Nephron (organoid): ENCODE measurements at regions not wholly inside any gene's neighbourhood (a gene's known extent, or its start where the extent isn't known, plus 50 kb on each side); places are given as distances from the start of the nearest gene placed in this dataset.

ENCODE experiments used
- H3K27ac Mint-ChIP-seq, 3 experiments: 2 replicates each; pipeline ENCODE4 v1.8.0; 2020; ENCODE audit warnings: mixed read lengths in 3 of 3, mild to moderate bottlenecking in 2 of 3, moderate library complexity in 1 of 3
- H3K27me3 Mint-ChIP-seq: 2 replicates; pipeline ENCODE4 v1.8.0; 2021; ENCODE audit warnings: low read depth, mild to moderate bottlenecking, moderate library complexity, mixed read lengths
- H3K36me3 Mint-ChIP-seq: 2 replicates; pipeline ENCODE4 v1.8.0; 2020; ENCODE audit warnings: low read depth, mixed read lengths
- H3K4me1 Mint-ChIP-seq: 2 replicates; pipeline ENCODE4 v1.8.0; 2020; ENCODE audit warnings: mixed read lengths
- H3K4me3 Mint-ChIP-seq, 3 experiments: 2 replicates each; pipeline ENCODE4 v1.8.0; 2020; ENCODE audit warnings: mild to moderate bottlenecking in 3 of 3, mixed read lengths in 3 of 3, moderate library complexity in 2 of 3
- H3K9me3 Mint-ChIP-seq: 2 replicates; pipeline ENCODE4 v1.8.0; 2020; ENCODE audit warnings: mixed read lengths
- TF ChIP-seq, protein P1 (sequence below), 3 experiments: fragments of 200-600 bp; sonication (generic); IDR thresholded peaks; one replicate each; pipeline ENCODE4 v1.5.0; 2021; ENCODE audit warnings: antibody characterized with exemption in 3 of 3; ENCODE audit not compliant: unreplicated experiment in 3 of 3

DNA sequence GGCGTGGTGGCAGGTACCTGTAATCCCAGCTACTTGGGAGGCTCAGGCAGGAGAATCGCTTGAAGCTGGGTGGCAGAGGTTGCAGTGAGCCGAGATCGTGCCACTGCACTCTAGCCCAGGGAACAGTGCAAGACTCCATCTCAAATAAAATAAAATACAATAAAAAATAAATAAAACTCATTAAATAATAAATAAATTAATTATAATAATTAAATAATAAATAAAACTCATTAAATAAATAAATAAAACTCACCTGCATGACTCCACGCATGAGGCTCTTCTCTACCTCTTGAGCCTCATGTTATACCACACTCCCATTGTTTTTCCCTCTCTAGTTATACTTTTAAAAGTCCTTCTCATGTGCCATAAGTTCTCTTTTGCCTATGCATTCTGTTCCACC lies 995.4 kb downstream of the MAT2B start:
- Mint-ChIP-seq H3K9me3 (no peaks in the 10 kb centered on the region), H3K4me3 (no peak overlapping the region), H3K36me3 (no peaks in the 10 kb centered on the region), H3K4me1 (peaks cover 8% of the 10 kb centered on the region), H3K27me3 (no peaks in the 10 kb centered on the region), H3K27ac (no peak overlapping the region)
- TF ChIP-seq, protein P1, sequence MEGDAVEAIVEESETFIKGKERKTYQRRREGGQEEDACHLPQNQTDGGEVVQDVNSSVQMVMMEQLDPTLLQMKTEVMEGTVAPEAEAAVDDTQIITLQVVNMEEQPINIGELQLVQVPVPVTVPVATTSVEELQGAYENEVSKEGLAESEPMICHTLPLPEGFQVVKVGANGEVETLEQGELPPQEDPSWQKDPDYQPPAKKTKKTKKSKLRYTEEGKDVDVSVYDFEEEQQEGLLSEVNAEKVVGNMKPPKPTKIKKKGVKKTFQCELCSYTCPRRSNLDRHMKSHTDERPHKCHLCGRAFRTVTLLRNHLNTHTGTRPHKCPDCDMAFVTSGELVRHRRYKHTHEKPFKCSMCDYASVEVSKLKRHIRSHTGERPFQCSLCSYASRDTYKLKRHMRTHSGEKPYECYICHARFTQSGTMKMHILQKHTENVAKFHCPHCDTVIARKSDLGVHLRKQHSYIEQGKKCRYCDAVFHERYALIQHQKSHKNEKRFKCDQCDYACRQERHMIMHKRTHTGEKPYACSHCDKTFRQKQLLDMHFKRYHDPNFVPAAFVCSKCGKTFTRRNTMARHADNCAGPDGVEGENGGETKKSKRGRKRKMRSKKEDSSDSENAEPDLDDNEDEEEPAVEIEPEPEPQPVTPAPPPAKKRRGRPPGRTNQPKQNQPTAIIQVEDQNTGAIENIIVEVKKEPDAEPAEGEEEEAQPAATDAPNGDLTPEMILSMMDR (IDR thresholded peaks at IDR 0.05; ENCODE audit: unreplicated experiment in 3 of 3), result no peak

DNA sequence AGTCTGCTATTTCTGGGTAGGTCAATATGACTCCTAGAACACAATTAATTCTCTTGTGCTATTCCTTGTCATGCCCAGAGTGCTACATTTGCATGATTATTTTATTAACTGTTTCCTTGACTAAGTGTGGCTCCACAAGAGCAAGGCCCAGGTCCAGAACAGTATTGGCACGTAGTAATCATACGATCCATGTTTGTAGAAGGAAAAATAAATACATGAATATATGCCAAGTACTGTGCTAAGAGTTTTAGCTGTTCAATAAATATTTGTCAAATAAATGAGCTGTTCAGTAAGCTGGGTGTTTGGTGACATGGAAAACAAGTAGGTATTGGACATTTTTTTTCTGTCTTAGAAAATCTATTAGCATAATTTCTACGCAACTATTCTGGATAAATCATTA lies 995.9 kb downstream of the MAT2B start:
- Mint-ChIP-seq H3K9me3 (no peaks in the 10 kb centered on the region), H3K4me3 (no peak overlapping the region), H3K27me3 (no peaks in the 10 kb centered on the region), H3K27ac (no peak overlapping the region), H3K36me3 (no peaks in the 10 kb centered on the region), H3K4me1 (peaks cover 8% of the 10 kb centered on the region)
- TF ChIP-seq, protein P1 (IDR thresholded peaks at IDR 0.05; ENCODE audit: unreplicated experiment in 3 of 3), result no peak

DNA sequence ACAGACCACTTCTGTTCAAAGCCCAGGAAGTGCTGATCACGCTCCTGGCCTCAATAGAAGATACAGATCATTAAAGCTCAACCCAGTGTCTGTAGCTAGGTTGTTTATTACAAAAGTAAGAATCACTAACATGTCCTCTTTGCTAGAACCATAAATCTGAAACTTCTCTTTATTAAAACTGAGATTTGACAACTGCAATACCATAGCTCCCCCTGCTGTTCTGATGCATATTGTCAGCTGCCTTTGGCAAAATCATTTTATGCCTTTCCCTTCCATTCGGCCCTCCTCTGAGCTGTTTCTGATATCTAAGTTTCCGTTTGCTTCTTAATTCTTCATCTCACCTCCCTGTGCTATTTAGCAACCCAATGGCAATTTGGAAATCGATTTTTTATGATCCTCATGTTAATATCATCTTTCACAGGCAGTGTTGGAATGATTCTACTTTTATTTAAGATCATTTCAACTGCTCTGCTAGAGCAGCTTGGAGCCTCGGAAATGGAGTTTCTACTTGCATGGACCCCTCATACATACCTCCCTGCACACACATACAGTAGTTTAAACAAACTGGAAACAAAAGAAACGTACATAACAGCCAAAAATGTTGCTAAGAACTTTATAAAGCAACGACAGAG lies 998.8 kb downstream of the MAT2B start:
- no peaks in the 10 kb centered on the region for H3K9me3 Mint-ChIP-seq
- peak overlapping the region in 2 of 3 experiments; percentile 23 to 27 for H3K4me3 Mint-ChIP-seq
- peaks cover 8% of the 10 kb centered on the region for H3K4me1 Mint-ChIP-seq
- TF ChIP-seq, protein P1 (IDR thresholded peaks at IDR 0.05; ENCODE audit: unreplicated experiment in 3 of 3), result peak; percentile 81 to 92 (median 87)
- peak overlapping the region; percentile 1 to 90 (median 8) for H3K27ac Mint-ChIP-seq
- H3K36me3 Mint-ChIP-seq, result no peaks in the 10 kb centered on the region
- H3K27me3 Mint-ChIP-seq, result no peaks in the 10 kb centered on the region

DNA sequence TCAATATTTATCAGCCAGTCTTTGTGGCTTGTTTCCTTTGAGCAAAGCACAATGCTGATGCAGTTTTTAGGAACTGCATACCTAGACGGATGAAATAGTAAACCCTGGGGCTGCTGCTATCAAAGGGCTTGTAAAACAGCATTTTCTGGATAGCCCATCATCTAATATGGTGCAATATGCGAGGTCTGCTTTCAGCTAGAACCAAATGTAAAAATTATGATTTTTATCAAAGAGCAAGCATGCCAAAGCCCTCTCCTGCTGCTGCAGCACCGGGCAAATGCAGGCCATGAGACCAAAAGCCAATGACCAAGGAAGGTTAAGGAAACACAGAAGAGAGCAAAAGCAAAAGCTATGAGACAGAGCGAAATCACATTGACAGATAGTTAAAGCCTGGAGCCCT lies 1000.4 kb downstream of the MAT2B start:
- no peaks in the 10 kb centered on the region for H3K27me3 Mint-ChIP-seq
- no peak overlapping the region for H3K27ac Mint-ChIP-seq
- H3K4me3 Mint-ChIP-seq, result no peak overlapping the region
- TF ChIP-seq, protein P1 (IDR thresholded peaks at IDR 0.05; ENCODE audit: unreplicated experiment in 3 of 3), result no peak
- H3K4me1 Mint-ChIP-seq, result peaks cover 8% of the 10 kb centered on the region
- no peaks in the 10 kb centered on the region for H3K36me3 Mint-ChIP-seq
- peaks cover 3% of the 10 kb centered on the region for H3K9me3 Mint-ChIP-seq

DNA sequence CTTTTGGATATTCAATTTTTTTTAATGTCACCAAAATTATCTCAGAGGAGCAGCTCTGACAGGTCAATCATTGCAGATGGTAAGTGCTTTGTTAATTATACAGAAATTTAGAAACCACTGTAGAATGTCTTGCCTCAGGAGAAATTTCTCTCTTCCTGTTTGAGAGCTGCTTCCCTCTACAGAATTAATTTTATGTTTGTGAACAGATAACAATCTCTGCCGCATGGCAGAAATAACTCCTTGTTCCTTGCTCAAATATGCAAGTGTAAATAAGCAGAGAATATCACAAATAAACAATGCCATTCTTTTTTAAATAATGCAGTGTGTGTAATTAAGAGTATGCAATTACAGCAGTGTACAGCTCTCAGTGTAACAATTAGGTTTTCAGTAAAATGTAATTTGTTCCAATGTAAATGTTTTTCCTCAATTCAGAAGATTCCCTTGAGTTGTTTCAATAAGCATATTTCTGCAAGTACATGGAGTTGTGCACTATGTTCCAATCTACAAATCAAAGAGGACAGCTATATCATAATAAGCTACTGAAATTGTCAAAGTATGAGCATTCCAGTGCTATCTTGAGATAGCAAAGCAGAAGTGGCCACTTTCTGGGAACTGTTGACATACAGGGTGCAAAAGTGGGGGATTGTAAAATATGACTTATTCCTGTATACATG lies 1012.8 kb downstream of the MAT2B start:
- TF ChIP-seq, protein P1 (IDR thresholded peaks at IDR 0.05; ENCODE audit: unreplicated experiment in 3 of 3), result no peak
- Mint-ChIP-seq H3K4me1 (no peaks in the 10 kb centered on the region), H3K36me3 (peaks cover 6% of the 10 kb centered on the region), H3K9me3 (peaks cover 7% of the 10 kb centered on the region), H3K27ac (no peak overlapping the region), H3K4me3 (no peak overlapping the region), H3K27me3 (peaks cover 3% of the 10 kb centered on the region)

DNA sequence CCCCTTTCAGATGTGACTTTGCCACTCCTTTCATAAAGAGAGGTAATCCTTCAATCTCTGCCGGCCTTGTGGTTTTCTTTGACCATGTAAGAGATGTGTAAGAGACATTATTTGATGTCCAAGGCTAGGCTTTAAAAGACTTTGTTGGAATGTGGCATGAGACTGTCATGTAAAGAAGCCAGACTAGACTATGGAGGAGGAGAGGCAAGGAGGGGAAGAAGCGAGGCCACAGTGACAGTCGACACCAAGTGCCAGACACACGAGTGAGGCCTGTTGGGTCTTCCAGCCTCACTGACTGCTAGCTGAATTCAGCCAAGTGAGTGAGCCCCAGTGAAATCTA lies 1013.3 kb downstream of the MAT2B start:
- peaks cover under 1% of the 10 kb centered on the region for H3K36me3 Mint-ChIP-seq
- TF ChIP-seq, protein P1 (IDR thresholded peaks at IDR 0.05; ENCODE audit: unreplicated experiment in 3 of 3), result no peak
- H3K27ac Mint-ChIP-seq, result no peak overlapping the region
- no peaks in the 10 kb centered on the region for H3K4me1 Mint-ChIP-seq
- peaks cover 3% of the 10 kb centered on the region for H3K27me3 Mint-ChIP-seq
- peaks cover 2% of the 10 kb centered on the region for H3K9me3 Mint-ChIP-seq
- no peak overlapping the region for H3K4me3 Mint-ChIP-seq
